Esophagus squamous epithelium (tissue), 5 donors: ENCODE measurements at regions not wholly inside any gene's neighbourhood (a gene's known extent, or its start where the extent isn't known, plus 50 kb on each side); places are given as distances from the start of the nearest gene placed in this dataset.

Experiments
- DNase-seq: peaks from one replicate; lab custom pipeline; 2025; lab: John Stamatoyannopoulos, UW
- H3K27ac ChIP-seq, 4 donors: fragments of 200-600 bp; sonication (generic); one replicate each; pipeline ENCODE4 v1.5.1; 2016 to 2019; ENCODE audit warnings: mild to moderate bottlenecking in 1 of 4
- H3K27me3 ChIP-seq, 4 donors: fragments of 200-600 bp; sonication (generic); 1 replicate in 3 of 4; 2 replicates in 1 of 4; pipeline versions ENCODE4 v1.5.1 to v1.6.0; 2017 to 2021; ENCODE audit warnings: antibody characterized with exemption in 1 of 4
- H3K36me3 ChIP-seq, 3 donors: fragments of 200-600 bp; sonication (generic); one replicate each; pipeline ENCODE4 v1.5.1; 2016 to 2019
- H3K4me1 ChIP-seq, 3 donors: fragments of 200-600 bp; sonication (generic); one replicate each; pipeline ENCODE4 v1.5.1; 2017 to 2019
- H3K4me3 ChIP-seq, 4 donors: fragments of 200-600 bp; sonication (generic); 1 replicate in 3 of 4; 2 replicates in 1 of 4; pipeline ENCODE4 v1.5.1; 2016 to 2019; ENCODE audit warnings: mild to moderate bottlenecking in 2 of 4, moderate library complexity in 1 of 4
- H3K9me3 ChIP-seq, 3 donors: fragments of 200-600 bp; sonication (generic); one replicate each; pipeline ENCODE4 v1.5.1; 2016 to 2019
- CTCF ChIP-seq, 6 experiments: fragments of 450-650 bp in 4 of 6; fragments of 200-600 bp in 2 of 6; sonication (generic) in 2 of 6; IDR thresholded peaks; one replicate each; pipeline ENCODE4 v1.5.1; 2016 to 2019; ENCODE audit warnings: antibody characterized with exemption in 6 of 6, mild to moderate bottlenecking in 4 of 6, moderate library complexity in 4 of 6
- POLR2A ChIP-seq, 4 donors: fragments of 450-650 bp; IDR thresholded peaks; one replicate each; pipeline ENCODE4 v1.6.1; 2017; ENCODE audit warnings: antibody characterized with exemption in 4 of 4, mild to moderate bottlenecking in 4 of 4, moderate library complexity in 3 of 4
- WGBS, 2 donors: methylation state at CpG; one replicate each; pipeline ENCODE4 v1.1.5; 2018; 5-methylcytosine and 5-hydroxymethylcytosine counted together
- intact Hi-C: fragments of 100-400 bp; cut with DNase I; formaldehyde crosslinking; loops from one replicate; pipeline ENCODE4 v1.15.0; 2022
- donor health status: DM: yes; HTN: yes; CAD: no.

- DNase-seq = no peak
- Histone ChIP-seq H3K9me3 (peaks cover 0 to 7% (median 0%) of the 10 kb centered on the region in 3 donors), H3K36me3 (no peaks in the 10 kb centered on the region), H3K27me3 (no peaks in the 10 kb centered on the region), H3K27ac (no peak overlapping the region), H3K4me1 (no peaks in the 10 kb centered on the region), H3K4me3 (no peak overlapping the region)
- TF ChIP-seq POLR2A (IDR thresholded peaks at IDR 0.05) (no peak), CTCF (IDR thresholded peaks at IDR 0.05) (no peak)
- intact Hi-C loops = no loop called here
These were observed 1244.3 kb downstream of the RAPGEF2 start for GRCh38 chr4:160347197-160347596.

- intact Hi-C loops = no loop called here
- no peak for DNase-seq
- WGBS, 2 donors = 67 to 73% methylated on average over 6 of the region's 6 CpGs
- TF ChIP-seq POLR2A (IDR thresholded peaks at IDR 0.05) (no peak), CTCF (IDR thresholded peaks at IDR 0.05) (no peak)
- Histone ChIP-seq H3K9me3 (no peaks in the 10 kb centered on the region), H3K27ac (no peak overlapping the region), H3K36me3 (no peaks in the 10 kb centered on the region), H3K27me3 (no peaks in the 10 kb centered on the region), H3K4me1 (no peaks in the 10 kb centered on the region), H3K4me3 (no peak overlapping the region)
These were observed 1248.1 kb downstream of the RAPGEF2 start for GRCh38 chr4:160350944-160351343.

- H3K27me3 ChIP-seq = no peaks in the 10 kb centered on the region
- no peak for DNase-seq
- no peak overlapping the region for H3K4me3 ChIP-seq
- no peak overlapping the region for H3K27ac ChIP-seq
- intact Hi-C loops = no loop called here
- TF ChIP-seq POLR2A (IDR thresholded peaks at IDR 0.05) = no peak
- TF ChIP-seq CTCF (IDR thresholded peaks at IDR 0.05) = no peak
- H3K4me1 ChIP-seq = no peaks in the 10 kb centered on the region
- no peaks in the 10 kb centered on the region for H3K9me3 ChIP-seq
- 53 to 58% methylated on average over 2 of the region's 2 CpGs for WGBS, 2 donors
- no peaks in the 10 kb centered on the region for H3K36me3 ChIP-seq
These were observed 1249.8 kb downstream of the RAPGEF2 start for GRCh38 chr4:160352637-160353036.

GRCh38 chr4:160353548-160353947 is 1250.7 kb downstream of the RAPGEF2 start:
- H3K27ac ChIP-seq = no peak overlapping the region
- intact Hi-C loops = no loop called here
- TF ChIP-seq CTCF (IDR thresholded peaks at IDR 0.05) (no peak), POLR2A (IDR thresholded peaks at IDR 0.05) (no peak)
- H3K4me3 ChIP-seq = no peak overlapping the region
- H3K4me1 ChIP-seq = no peaks in the 10 kb centered on the region
- no peaks in the 10 kb centered on the region for H3K9me3 ChIP-seq
- H3K27me3 ChIP-seq = no peaks in the 10 kb centered on the region
- WGBS, 2 donors = 62 to 70% methylated on average over 5 of the region's 5 CpGs
- no peak for DNase-seq
- H3K36me3 ChIP-seq = no peaks in the 10 kb centered on the region

GRCh38 chr4:160362478-160362877 is 1259.6 kb downstream of the RAPGEF2 start:
- intact Hi-C loops = no loop called here
- Histone ChIP-seq H3K27ac (no peak overlapping the region), H3K4me3 (no peak overlapping the region), H3K36me3 (no peaks in the 10 kb centered on the region), H3K4me1 (no peaks in the 10 kb centered on the region), H3K9me3 (peaks cover 0 to 8% (median 6%) of the 10 kb centered on the region in 3 donors), H3K27me3 (no peaks in the 10 kb centered on the region)
- WGBS, 2 donors = 34 to 50% methylated on average over 2 to 3 of the region's 3 CpGs
- TF ChIP-seq POLR2A (IDR thresholded peaks at IDR 0.05) = no peak
- no peak for TF ChIP-seq CTCF (IDR thresholded peaks at IDR 0.05)
- DNase-seq = no peak
